ENCODE measurements at regions not wholly inside any gene's neighbourhood (a gene's known extent, or its start where the extent isn't known, plus 50 kb on each side); places are given as distances from the start of the nearest gene placed in this dataset.

DNA sequence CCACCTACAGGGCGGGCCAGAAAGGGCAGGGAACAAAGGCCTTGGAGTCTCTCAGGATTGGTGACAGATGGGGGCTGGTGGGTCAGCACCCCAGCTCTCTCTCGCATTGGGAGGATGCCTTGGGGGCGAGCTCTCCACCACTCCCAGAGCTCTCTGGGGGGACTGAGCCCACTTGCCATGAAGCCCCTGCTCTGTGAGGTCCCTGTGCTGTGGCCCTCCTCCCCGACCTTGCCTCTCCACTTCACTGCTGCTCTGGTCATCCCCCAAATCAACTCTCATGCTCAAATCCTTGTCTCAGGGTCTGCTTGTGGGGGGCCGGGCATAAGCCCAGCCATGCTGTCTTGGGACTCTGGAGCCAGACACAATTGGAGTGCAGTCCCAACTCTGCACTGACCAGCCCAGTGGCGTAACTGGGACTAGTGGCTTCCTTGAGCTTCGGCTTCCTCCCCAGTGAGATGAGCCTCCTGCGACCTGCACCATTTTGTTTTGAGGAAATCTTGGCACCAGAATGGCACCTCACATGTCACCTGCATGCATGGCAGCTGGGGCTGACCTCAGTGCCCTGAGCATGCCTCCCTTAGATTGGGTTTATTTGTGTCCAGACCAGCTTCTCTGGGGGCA, 184.5 kb downstream of the IRF8 start:
- peaks cover 50% of the 10 kb centered on the region for H3K27me3 ChIP-seq (ENCODE audit: insufficient read depth, poor library complexity, severe bottlenecking)
- H3K9me3 ChIP-seq (ENCODE audit: severe bottlenecking): no peaks in the 10 kb centered on the region
- H3K4me3 ChIP-seq (ENCODE audit: severe bottlenecking): no peak overlapping the region
- no peaks in the 10 kb centered on the region for H3K36me3 ChIP-seq (ENCODE audit: low read depth)
- no peak overlapping the region for H3K27ac ChIP-seq (ENCODE audit: poor library complexity, severe bottlenecking)
- TF ChIP-seq, protein P1, sequence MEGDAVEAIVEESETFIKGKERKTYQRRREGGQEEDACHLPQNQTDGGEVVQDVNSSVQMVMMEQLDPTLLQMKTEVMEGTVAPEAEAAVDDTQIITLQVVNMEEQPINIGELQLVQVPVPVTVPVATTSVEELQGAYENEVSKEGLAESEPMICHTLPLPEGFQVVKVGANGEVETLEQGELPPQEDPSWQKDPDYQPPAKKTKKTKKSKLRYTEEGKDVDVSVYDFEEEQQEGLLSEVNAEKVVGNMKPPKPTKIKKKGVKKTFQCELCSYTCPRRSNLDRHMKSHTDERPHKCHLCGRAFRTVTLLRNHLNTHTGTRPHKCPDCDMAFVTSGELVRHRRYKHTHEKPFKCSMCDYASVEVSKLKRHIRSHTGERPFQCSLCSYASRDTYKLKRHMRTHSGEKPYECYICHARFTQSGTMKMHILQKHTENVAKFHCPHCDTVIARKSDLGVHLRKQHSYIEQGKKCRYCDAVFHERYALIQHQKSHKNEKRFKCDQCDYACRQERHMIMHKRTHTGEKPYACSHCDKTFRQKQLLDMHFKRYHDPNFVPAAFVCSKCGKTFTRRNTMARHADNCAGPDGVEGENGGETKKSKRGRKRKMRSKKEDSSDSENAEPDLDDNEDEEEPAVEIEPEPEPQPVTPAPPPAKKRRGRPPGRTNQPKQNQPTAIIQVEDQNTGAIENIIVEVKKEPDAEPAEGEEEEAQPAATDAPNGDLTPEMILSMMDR (IDR thresholded peaks at IDR 0.05; ENCODE audit: poor library complexity, severe bottlenecking): no peak
- DNase-seq (ENCODE audit: low spot score) (peak; percentile 32), ATAC-seq (ENCODE audit: low read depth) (no peak)
- no peaks in the 10 kb centered on the region for H3K4me1 ChIP-seq (ENCODE audit: insufficient read depth, poor library complexity, severe bottlenecking)

DNA sequence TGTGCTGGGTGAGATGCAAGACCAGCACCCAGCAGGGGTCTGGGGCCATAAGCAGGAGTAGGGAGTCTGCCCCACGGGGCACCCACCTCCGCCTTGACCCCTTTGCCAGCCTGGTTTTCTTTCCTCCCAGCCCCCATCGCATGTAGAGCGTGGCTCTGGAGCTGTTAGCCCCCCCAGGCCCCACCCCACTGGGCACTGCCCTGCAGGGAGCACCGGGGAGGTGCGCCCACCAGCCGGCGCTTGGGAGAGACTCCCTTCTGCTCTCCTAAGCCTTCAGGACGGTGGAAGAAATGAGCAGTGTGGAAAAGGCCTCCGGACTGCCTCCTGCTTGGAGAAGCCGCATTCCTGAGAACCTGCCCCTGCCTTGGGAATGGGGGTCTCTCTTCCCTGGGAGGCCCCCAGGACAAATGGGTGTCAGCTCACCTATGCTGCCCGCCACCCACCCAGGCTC, 186.2 kb downstream of the IRF8 start:
- Histone ChIP-seq H3K36me3 (ENCODE audit: low read depth) (no peaks in the 10 kb centered on the region), H3K4me3 (ENCODE audit: severe bottlenecking) (no peak overlapping the region), H3K9me3 (ENCODE audit: severe bottlenecking) (no peaks in the 10 kb centered on the region), H3K27ac (ENCODE audit: poor library complexity, severe bottlenecking) (no peak overlapping the region), H3K27me3 (ENCODE audit: insufficient read depth, poor library complexity, severe bottlenecking) (peaks cover 37% of the 10 kb centered on the region), H3K4me1 (ENCODE audit: insufficient read depth, poor library complexity, severe bottlenecking) (no peaks in the 10 kb centered on the region)
- ATAC-seq (ENCODE audit: low read depth) (no peak), DNase-seq (ENCODE audit: low spot score) (peak; percentile 44)
- TF ChIP-seq, protein P1 (IDR thresholded peaks at IDR 0.05; ENCODE audit: poor library complexity, severe bottlenecking): no peak

- no peak overlapping the region for H3K4me3 ChIP-seq (ENCODE audit: severe bottlenecking)
- H3K27ac ChIP-seq (ENCODE audit: poor library complexity, severe bottlenecking): no peak overlapping the region
- no peaks in the 10 kb centered on the region for H3K9me3 ChIP-seq (ENCODE audit: severe bottlenecking)
- no peak for ATAC-seq (ENCODE audit: low read depth)
- TF ChIP-seq, protein P1 (IDR thresholded peaks at IDR 0.05; ENCODE audit: poor library complexity, severe bottlenecking): no peak
- DNase-seq (ENCODE audit: low spot score): peak; percentile 22
- H3K4me1 ChIP-seq (ENCODE audit: insufficient read depth, poor library complexity, severe bottlenecking): no peaks in the 10 kb centered on the region
- no peaks in the 10 kb centered on the region for H3K36me3 ChIP-seq (ENCODE audit: low read depth)
- H3K27me3 ChIP-seq (ENCODE audit: insufficient read depth, poor library complexity, severe bottlenecking): peaks cover 31% of the 10 kb centered on the region
Measured at GRCh38 chr16:86085795-86086194, 186.8 kb downstream of the IRF8 start.

DNA sequence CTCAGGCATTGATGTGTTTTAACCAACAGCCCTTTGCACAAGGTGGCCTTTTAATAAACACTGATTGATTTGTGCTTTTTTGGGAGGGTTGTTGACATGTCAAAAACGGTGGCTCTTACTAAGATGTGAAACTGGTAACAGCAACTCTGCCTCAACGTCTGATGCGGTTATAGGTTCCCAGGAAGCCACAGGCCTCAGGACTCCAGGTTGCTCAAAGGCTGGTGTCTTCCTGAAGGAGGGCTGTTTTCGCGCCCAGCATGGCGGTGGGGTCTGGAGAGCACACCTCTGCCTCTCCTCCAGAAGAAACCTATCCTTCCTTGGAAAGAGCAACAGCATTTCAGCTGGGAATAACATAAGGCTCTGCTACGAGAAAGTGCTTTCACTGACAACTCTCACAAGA, 187.5 kb downstream of the IRF8 start:
- Histone ChIP-seq H3K9me3 (ENCODE audit: severe bottlenecking) (no peaks in the 10 kb centered on the region), H3K27me3 (ENCODE audit: insufficient read depth, poor library complexity, severe bottlenecking) (peaks cover 24% of the 10 kb centered on the region), H3K36me3 (ENCODE audit: low read depth) (no peaks in the 10 kb centered on the region), H3K27ac (ENCODE audit: poor library complexity, severe bottlenecking) (no peak overlapping the region), H3K4me3 (ENCODE audit: severe bottlenecking) (no peak overlapping the region), H3K4me1 (ENCODE audit: insufficient read depth, poor library complexity, severe bottlenecking) (no peaks in the 10 kb centered on the region)
- TF ChIP-seq, protein P1 (IDR thresholded peaks at IDR 0.05; ENCODE audit: poor library complexity, severe bottlenecking): no peak
- ATAC-seq (ENCODE audit: low read depth): no peak
- DNase-seq (ENCODE audit: low spot score): peak; percentile 39
